SK-N-MC (cell line): ENCODE measurements at regions not wholly inside any gene's neighbourhood (a gene's known extent, or its start where the extent isn't known, plus 50 kb on each side); places are given as distances from the start of the nearest gene placed in this dataset.

ENCODE experiments used
- EZH2 ChIP-seq: fragments of 200-600 bp; sonication (generic); IDR thresholded peaks from one replicate; pipeline ENCODE4 v1.6.1; 2017; ENCODE audit warnings: antibody characterized with exemption
- POLR2AphosphoS5 ChIP-seq: IDR thresholded peaks from 2 replicates; pipeline ENCODE4 v1.6.1; 2012; ENCODE audit warnings: mild to moderate bottlenecking, low read depth, low read length, borderline replicate concordance

GRCh38 chr17:34195987-34196386 is 59.1 kb upstream of the CCL2 start:
- TF ChIP-seq EZH2 (no peak), POLR2AphosphoS5 (no peak)
